SJSA1 (cell line): ENCODE measurements at regions not wholly inside any gene's neighbourhood (a gene's known extent, or its start where the extent isn't known, plus 50 kb on each side); places are given as distances from the start of the nearest gene placed in this dataset.
"Not testable (repeated sequence)": the region's sequence is repeated elsewhere in the genome, so short reads cannot be mapped to it uniquely, and the experiment has no call there.

Experiments
- DNase-seq, 2 experiments: peaks; one replicate each; pipeline ENCODE4 v3.0.0-alpha.2; 2015 to 2020; ENCODE audit warnings: low spot score in 2 of 2, low read depth in 1 of 2
- H3K27ac ChIP-seq: fragments of 250-450 bp; sonication (Bioruptor Pico); 2 replicates; pipeline ENCODE4 v1.5.1; 2020; ENCODE audit warnings: mild to moderate bottlenecking, moderate library complexity
- H3K27me3 ChIP-seq: fragments of 250-450 bp; sonication (Bioruptor Pico); replicated peaks from 2 replicates; pipeline ENCODE4 v1.5.1; 2020; ENCODE audit warnings: mild to moderate bottlenecking, moderate library complexity
- H3K36me3 ChIP-seq: fragments of 250-450 bp; sonication (Bioruptor Pico); 2 replicates; pipeline ENCODE4 v1.5.1; 2020; ENCODE audit warnings: mild to moderate bottlenecking
- H3K4me1 ChIP-seq: fragments of 250-450 bp; sonication (Bioruptor Pico); replicated peaks from 2 replicates; pipeline ENCODE4 v1.6.1; 2021; ENCODE audit warnings: mild to moderate bottlenecking
- H3K4me3 ChIP-seq: fragments of 250-450 bp; sonication (Bioruptor Pico); 2 replicates; pipeline ENCODE4 v1.5.1; 2020; ENCODE audit warnings: mild to moderate bottlenecking
- H3K9me3 ChIP-seq: fragments of 250-450 bp; sonication (Bioruptor Pico); replicated peaks from 2 replicates; pipeline ENCODE4 v1.5.1; 2020; ENCODE audit warnings: mild to moderate bottlenecking

- Histone ChIP-seq H3K27me3 (no peaks in the 10 kb centered on the region), H3K27ac (no peak overlapping the region), H3K36me3 (no peaks in the 10 kb centered on the region), H3K9me3 (no peaks in the 10 kb centered on the region), H3K4me3 (no peak overlapping the region), H3K4me1 (no peaks in the 10 kb centered on the region)
- DNase-seq: no peak
Observed at GRCh38 chr19:30066781-30067759, 125.0 kb downstream of the URI1 start.

DNA sequence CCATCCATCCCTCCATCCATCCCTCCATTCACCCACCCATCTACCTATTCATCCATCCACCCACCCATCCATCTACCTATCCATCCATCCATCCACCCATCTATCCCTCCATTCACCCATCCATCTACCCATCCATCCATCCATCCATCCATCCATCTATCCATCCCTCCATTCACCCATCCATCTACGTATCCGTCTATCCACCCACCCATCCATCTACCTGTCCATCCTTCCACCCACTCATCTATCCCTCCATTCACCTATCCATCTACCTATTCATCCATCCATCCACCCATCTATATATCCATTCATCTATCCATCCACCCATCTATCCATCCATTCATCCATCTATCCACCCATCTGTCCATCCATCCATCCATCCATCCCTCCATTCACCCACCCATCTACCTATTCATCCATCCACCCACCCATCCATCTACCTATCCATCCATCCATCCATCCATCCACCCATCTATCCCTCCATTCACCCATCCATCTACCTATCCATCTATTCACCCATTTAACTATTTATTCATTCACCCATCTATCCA is 126.0 kb downstream of the URI1 start:
- H3K9me3 ChIP-seq, H3K27ac ChIP-seq, H3K4me3 ChIP-seq, H3K27me3 ChIP-seq, H3K36me3 ChIP-seq, H3K4me1 ChIP-seq, DNase-seq: not testable (repeated sequence)

GRCh38 chr19:30068528-30069395 is 126.7 kb downstream of the URI1 start:
- Histone ChIP-seq H3K4me1 (no peaks in the 10 kb centered on the region), H3K27me3 (no peaks in the 10 kb centered on the region), H3K9me3 (no peaks in the 10 kb centered on the region), H3K4me3 (no peak overlapping the region), H3K36me3 (no peaks in the 10 kb centered on the region), H3K27ac (no peak overlapping the region)
- no peak for DNase-seq

DNA sequence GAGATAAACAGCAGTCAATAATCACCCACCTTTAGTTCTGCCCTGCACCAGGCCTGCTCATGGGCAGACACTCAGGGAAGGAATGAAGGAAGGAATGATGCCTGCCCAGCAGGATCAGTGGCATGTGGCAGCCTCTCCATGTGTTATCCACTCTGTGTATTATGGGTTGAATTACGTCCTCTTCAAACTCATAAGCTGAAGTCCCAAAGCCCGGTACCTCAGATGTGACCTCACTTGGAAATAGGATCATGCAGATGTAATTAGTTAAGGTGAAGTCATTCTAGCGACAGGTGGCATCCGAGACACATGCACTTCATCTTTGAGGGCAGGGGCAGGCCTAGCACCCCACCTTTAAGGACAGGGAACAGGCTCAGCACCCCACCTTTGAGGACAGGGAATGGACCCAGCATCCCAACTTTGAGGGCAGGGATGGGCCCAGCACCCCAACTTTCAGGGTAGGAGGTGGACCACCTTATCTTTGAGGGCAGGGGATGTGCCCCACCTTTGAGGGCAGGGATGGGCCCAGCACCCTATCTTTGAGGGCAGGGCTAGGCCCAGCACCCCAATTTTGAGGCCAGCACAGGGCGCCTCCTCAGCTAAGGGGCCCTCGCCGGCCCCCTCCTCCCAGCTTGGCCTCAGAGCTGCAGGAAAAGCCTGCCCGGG is 127.6 kb downstream of the URI1 start:
- H3K27me3 ChIP-seq: no peaks in the 10 kb centered on the region
- peak in 1 of 2 experiments; percentile 16 for DNase-seq
- no peak overlapping the region for H3K27ac ChIP-seq
- no peaks in the 10 kb centered on the region for H3K36me3 ChIP-seq
- no peaks in the 10 kb centered on the region for H3K4me1 ChIP-seq
- H3K9me3 ChIP-seq: no peaks in the 10 kb centered on the region
- no peak overlapping the region for H3K4me3 ChIP-seq

DNA sequence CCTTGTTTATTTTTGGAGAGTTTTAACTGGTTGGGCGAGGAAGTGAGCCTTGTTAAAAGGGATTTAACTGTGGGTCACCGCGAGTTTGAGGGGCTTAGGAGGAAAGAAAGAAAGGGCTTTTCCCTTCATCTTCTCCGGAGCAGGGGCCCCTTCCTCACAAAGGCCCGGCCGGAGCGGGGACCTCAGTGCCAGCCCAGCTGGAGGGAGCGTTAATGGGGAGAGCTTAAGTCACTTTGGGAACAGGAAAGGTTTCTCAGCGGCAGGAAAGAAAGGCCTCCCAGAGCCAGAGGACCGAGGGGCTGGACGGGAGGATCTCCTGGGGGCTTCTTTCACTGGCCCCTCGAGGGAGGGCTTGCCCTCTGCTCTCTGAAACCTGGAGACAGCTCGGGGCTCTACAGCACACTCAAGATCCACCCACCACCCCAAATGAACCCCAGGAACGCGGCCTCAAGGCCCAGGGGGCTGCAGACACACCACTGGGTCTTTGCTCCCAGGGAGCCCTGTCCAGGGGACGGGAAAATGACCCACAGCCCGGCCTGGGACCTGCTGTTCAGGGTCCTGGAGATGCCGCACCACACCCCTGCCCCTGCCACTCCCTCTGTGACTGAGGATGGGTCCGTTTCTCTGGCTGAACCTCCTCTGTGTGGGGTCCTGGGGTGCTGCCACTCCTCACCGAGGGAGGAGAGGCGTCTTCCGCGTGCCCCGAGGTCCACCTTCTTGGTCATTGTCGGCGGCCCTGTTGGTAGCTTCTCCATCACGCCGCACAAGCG is 128.3 kb downstream of the URI1 start:
- no peak overlapping the region for H3K4me3 ChIP-seq
- DNase-seq: peak in 1 of 2 experiments; percentile 35
- H3K4me1 ChIP-seq: no peaks in the 10 kb centered on the region
- no peaks in the 10 kb centered on the region for H3K9me3 ChIP-seq
- H3K36me3 ChIP-seq: no peaks in the 10 kb centered on the region
- H3K27me3 ChIP-seq: no peaks in the 10 kb centered on the region; the same call in 1 of the 2 replicates
- no peak overlapping the region for H3K27ac ChIP-seq

GRCh38 chr19:30070968-30071632 is 129.1 kb downstream of the URI1 start:
- no peaks in the 10 kb centered on the region for H3K9me3 ChIP-seq
- no peak overlapping the region for H3K4me3 ChIP-seq
- no peak for DNase-seq
- no peaks in the 10 kb centered on the region for H3K36me3 ChIP-seq
- no peak overlapping the region for H3K27ac ChIP-seq
- no peaks in the 10 kb centered on the region for H3K4me1 ChIP-seq
- H3K27me3 ChIP-seq: peaks cover 4% of the 10 kb centered on the region; the same call in 1 of the 2 replicates

DNA sequence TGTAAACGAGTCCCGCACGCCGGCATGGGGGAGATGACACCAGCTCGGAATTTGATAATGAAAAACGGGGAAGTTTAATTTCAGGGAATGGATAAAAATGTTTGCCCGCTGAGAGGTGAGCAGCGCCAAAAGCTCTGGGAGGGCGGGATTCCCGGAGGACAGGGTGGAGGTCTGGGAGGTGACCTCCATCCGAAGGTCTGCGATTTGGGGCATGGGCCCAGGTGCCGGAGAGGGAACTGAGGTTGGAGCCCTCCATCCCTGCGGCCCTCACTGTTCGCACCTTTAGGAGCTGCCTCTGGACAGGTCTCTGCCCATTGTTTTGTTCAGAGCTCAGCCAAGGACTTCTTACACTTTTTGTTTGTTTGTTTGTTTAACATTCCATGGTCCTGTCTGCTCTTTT is 129.8 kb downstream of the URI1 start:
- Histone ChIP-seq H3K27me3 (peaks cover 4% of the 10 kb centered on the region; the same call in 1 of the 2 replicates), H3K4me3 (no peak overlapping the region), H3K9me3 (no peaks in the 10 kb centered on the region), H3K36me3 (no peaks in the 10 kb centered on the region), H3K4me1 (no peaks in the 10 kb centered on the region), H3K27ac (no peak overlapping the region)
- no peak for DNase-seq

DNA sequence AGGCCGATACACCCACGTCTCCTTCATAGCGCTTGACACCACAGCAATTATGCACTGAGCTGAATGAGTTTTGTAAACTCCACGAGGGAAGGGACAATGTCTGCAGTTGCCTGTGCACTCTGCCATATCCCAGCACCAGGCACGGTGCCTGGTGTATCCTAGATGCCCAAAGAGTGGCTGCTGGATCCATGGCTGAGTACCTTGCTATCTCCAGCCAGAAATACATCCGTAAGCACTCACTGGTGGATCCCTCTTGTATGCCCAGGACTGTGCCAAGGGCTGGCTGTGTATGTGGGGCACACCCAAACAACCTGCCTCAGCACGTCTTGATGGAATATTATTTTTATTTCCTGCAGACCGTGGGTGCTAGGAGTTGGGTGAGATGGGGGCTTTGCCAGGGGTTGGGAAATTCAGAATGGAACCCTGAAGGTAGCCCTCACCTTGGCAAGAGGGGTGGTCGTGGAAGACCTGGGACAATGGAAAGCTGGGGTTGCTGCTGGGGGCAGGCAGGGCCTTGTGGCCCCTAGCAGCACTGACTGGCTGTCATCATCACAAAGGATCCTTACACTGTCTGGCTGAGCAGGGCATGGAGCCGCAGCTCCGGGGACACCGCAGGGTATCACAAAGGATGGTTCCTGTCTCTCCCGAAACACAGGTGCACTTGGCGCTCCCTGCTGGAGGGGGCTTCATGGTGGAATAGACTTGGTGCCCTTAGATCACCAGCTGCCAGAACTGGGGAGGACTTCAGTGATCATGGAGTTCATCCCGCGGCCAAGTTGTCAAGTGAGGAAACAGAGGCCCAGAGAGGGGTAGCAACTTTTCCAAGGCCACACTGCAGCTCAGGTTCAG is 131.3 kb downstream of the URI1 start:
- no peak for DNase-seq
- Histone ChIP-seq H3K36me3 (no peaks in the 10 kb centered on the region), H3K27ac (no peak overlapping the region), H3K4me1 (no peaks in the 10 kb centered on the region), H3K27me3 (peaks cover 4% of the 10 kb centered on the region; the same call in 1 of the 2 replicates), H3K9me3 (no peaks in the 10 kb centered on the region), H3K4me3 (no peak overlapping the region)

- no peak for DNase-seq
- H3K4me3 ChIP-seq: no peak overlapping the region
- no peaks in the 10 kb centered on the region for H3K9me3 ChIP-seq
- H3K36me3 ChIP-seq: no peaks in the 10 kb centered on the region
- H3K27ac ChIP-seq: no peak overlapping the region
- H3K27me3 ChIP-seq: peaks cover 4% of the 10 kb centered on the region; the same call in 1 of the 2 replicates
- no peaks in the 10 kb centered on the region for H3K4me1 ChIP-seq
Observed at GRCh38 chr19:30074096-30074495, 132.1 kb downstream of the URI1 start.

DNA sequence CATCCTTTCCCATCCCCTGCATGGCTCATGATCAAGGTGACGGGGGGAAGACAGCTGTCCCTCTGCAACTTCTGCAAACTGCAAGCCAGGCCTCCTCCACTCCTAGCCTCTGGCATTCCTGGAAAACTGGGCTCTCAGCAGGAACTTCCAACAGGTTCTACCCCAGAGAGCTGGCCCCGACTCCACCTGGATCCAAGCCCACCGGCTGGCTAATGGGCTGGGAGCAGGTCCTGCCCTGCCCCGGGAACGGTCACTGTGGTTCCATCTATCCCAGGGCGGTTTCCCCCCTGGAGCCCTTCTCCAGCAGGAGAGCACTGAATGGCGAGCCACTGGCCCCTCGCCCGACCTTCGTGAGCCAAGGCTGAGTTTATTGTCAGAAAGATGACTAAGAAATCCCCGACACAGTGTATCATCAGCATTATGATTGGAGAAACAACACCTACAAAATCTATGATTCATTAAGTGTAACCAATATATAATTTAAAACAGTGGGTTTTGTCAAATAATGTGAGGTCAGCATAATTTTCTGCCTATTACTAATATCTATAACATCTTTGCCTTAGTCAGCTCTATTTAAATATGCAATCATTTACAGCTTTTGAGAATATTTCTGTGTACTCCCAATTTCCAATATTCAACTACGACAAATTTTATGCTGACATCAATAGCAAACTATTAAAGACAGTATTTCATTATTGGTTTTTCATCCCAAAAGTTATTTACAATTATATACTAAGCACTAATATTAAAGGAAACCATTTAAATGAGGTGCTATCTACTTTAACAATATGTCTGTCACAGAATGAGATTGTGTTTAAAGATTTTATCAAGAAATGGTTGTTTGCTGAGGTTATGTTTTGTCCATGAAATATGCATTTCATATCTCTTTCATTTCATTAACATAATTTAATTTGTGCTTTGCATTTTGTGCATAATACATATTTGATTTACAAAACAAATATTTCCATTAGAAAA is 133.0 kb downstream of the URI1 start:
- Histone ChIP-seq H3K4me3 (no peak overlapping the region), H3K9me3 (no peaks in the 10 kb centered on the region), H3K27me3 (peaks cover 4% of the 10 kb centered on the region; the same call in 1 of the 2 replicates), H3K27ac (no peak overlapping the region), H3K4me1 (no peaks in the 10 kb centered on the region), H3K36me3 (no peaks in the 10 kb centered on the region)
- no peak for DNase-seq

DNA sequence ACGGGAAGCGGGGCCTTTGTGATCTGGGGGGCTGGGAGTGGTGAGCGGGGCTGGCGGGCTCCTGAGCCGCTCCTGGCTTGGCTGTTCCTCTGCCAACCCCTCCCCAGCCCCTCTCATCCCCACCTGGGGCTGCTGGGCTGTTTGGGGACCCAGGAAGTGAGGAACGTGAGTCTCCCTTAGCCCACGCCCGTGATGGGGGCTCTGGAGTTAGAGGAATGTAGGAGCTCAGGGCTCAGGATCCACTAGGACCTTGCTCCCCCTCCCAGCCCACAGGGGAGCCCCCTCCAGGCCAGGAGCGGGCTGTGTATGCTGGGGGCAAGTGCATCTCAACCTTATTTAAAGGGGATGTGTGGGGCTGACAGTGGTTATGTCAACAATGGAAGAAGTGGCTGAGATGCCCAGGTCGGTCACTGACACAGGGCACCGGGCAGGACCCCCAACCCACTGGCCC is 134.1 kb downstream of the URI1 start:
- H3K27me3 ChIP-seq: peaks cover 4% of the 10 kb centered on the region; the same call in 1 of the 2 replicates
- no peaks in the 10 kb centered on the region for H3K4me1 ChIP-seq
- no peak overlapping the region for H3K27ac ChIP-seq
- no peaks in the 10 kb centered on the region for H3K36me3 ChIP-seq
- no peak overlapping the region for H3K4me3 ChIP-seq
- no peak for DNase-seq
- no peaks in the 10 kb centered on the region for H3K9me3 ChIP-seq
